ENCODE measurements at regions not wholly inside any gene's neighbourhood (a gene's known extent, or its start where the extent isn't known, plus 50 kb on each side); places are given as distances from the start of the nearest gene placed in this dataset.

DNA sequence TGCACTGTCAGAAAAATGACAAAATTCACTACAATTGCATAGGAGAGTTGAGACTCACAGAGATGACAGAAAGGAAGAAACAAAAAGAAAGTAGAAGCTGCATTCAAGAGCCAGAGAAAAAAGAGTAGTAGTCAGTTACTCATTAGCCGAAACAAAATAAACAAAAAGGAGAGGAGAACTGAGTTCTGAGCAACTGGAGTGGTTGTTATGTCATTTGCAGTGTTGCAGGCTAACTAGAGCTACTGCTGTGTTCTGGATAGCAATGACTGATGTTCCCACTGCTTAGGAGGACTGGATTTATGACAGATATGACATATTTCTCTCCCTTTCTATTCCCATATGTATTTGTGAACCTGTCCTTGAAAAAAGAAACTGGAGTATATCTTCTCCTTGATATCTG is 482.6 kb downstream of the RFC3 start:
- no peaks in the 10 kb centered on the region for H3K27me3 ChIP-seq (ENCODE audit: insufficient read depth, low read length, poor library complexity)
- no peaks in the 10 kb centered on the region for H3K36me3 ChIP-seq (ENCODE audit: insufficient read depth, low read length)
- no peak overlapping the region for H3K9ac ChIP-seq (ENCODE audit: low read depth, low read length)
- no peaks in the 10 kb centered on the region for H4K20me1 ChIP-seq (ENCODE audit: insufficient read depth, low read length)
- TF ChIP-seq, protein P1, sequence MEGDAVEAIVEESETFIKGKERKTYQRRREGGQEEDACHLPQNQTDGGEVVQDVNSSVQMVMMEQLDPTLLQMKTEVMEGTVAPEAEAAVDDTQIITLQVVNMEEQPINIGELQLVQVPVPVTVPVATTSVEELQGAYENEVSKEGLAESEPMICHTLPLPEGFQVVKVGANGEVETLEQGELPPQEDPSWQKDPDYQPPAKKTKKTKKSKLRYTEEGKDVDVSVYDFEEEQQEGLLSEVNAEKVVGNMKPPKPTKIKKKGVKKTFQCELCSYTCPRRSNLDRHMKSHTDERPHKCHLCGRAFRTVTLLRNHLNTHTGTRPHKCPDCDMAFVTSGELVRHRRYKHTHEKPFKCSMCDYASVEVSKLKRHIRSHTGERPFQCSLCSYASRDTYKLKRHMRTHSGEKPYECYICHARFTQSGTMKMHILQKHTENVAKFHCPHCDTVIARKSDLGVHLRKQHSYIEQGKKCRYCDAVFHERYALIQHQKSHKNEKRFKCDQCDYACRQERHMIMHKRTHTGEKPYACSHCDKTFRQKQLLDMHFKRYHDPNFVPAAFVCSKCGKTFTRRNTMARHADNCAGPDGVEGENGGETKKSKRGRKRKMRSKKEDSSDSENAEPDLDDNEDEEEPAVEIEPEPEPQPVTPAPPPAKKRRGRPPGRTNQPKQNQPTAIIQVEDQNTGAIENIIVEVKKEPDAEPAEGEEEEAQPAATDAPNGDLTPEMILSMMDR (IDR thresholded peaks at IDR 0.05; ENCODE audit: borderline replicate concordance, extremely low read depth, low read length, poor library complexity, severe bottlenecking) = no peak
- TF ChIP-seq EZH2 (IDR thresholded peaks at IDR 0.05; ENCODE audit: borderline replicate concordance, low read depth, low read length, severe bottlenecking) = no peak
- no peak overlapping the region for H2AFZ ChIP-seq (ENCODE audit: low read depth, low read length)
- DNase-seq (no peak), ATAC-seq (ENCODE audit: insufficient read depth, low read depth) (no peak)
- no peaks in the 10 kb centered on the region for H3K4me1 ChIP-seq (ENCODE audit: insufficient read depth, low read length)
- no peaks in the 10 kb centered on the region for H3K9me3 ChIP-seq (ENCODE audit: insufficient read depth, low read length, severe bottlenecking)
- H3K79me2 ChIP-seq (ENCODE audit: insufficient read depth, low read length) = no peaks in the 10 kb centered on the region
- H3K4me2 ChIP-seq (ENCODE audit: insufficient read depth, low read length) = no peak overlapping the region
- H3K27ac ChIP-seq (ENCODE audit: low read length) = no peak overlapping the region
- no peak overlapping the region for H3K4me3 ChIP-seq (ENCODE audit: low read depth in 1 of 2, low read length in 2 of 2)

DNA sequence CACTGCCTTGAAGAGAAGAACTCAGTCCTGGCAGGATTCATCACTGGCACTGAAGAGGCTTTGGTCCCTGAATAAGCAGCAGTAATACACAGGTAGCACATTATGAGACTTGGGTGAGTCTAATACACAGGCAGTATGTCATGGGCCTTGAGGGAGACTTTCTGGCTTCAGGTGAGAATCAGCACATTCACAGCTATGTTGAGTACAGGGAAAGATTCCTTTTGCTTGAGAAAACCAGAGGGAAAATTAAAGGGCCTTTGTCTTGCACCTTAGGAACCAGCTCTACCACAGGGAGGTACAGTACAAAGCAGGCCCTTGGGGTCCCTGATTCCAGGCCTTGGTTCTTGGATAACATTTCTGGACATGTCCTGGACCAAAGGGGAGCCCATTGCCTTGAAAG is 484.6 kb downstream of the RFC3 start:
- no peak for DNase-seq
- no peaks in the 10 kb centered on the region for H3K36me3 ChIP-seq (ENCODE audit: insufficient read depth, low read length)
- no peaks in the 10 kb centered on the region for H3K79me2 ChIP-seq (ENCODE audit: insufficient read depth, low read length)
- H3K4me3 ChIP-seq (ENCODE audit: low read depth in 1 of 2, low read length in 2 of 2) = no peak overlapping the region
- H2AFZ ChIP-seq (ENCODE audit: low read depth, low read length) = no peak overlapping the region
- no peaks in the 10 kb centered on the region for H3K27me3 ChIP-seq (ENCODE audit: insufficient read depth, low read length, poor library complexity)
- no peak overlapping the region for H3K9ac ChIP-seq (ENCODE audit: low read depth, low read length)
- no peaks in the 10 kb centered on the region for H3K4me1 ChIP-seq (ENCODE audit: insufficient read depth, low read length)
- H4K20me1 ChIP-seq (ENCODE audit: insufficient read depth, low read length) = no peaks in the 10 kb centered on the region
- H3K9me3 ChIP-seq (ENCODE audit: insufficient read depth, low read length, severe bottlenecking) = no peaks in the 10 kb centered on the region
- TF ChIP-seq EZH2 (IDR thresholded peaks at IDR 0.05; ENCODE audit: borderline replicate concordance, low read depth, low read length, severe bottlenecking) = no peak
- TF ChIP-seq, protein P1 (IDR thresholded peaks at IDR 0.05; ENCODE audit: borderline replicate concordance, extremely low read depth, low read length, poor library complexity, severe bottlenecking) = no peak
- H3K4me2 ChIP-seq (ENCODE audit: insufficient read depth, low read length) = no peak overlapping the region
- no peak for ATAC-seq (ENCODE audit: insufficient read depth, low read depth)
- no peak overlapping the region for H3K27ac ChIP-seq (ENCODE audit: low read length)

DNA sequence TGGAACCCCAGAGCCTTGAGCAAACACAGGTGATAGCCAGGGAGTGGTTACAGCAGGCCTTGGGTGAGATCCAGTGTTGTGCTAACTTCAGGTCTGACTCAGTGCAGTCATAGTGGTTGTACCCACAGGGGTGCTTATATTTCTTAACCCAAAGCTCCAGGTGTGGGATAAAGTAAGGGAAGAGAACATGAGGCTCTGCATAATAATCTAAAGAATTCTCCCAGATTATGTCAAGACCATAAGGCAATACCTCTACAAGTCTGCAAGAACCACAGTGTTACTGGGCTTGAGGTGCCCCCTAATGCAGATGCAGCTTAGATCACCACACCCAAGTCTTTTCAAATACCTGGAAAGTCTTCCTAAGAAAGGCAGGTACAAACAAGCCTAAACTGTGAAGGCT is 485.4 kb downstream of the RFC3 start:
- H3K9ac ChIP-seq (ENCODE audit: low read depth, low read length) = no peak overlapping the region
- H3K79me2 ChIP-seq (ENCODE audit: insufficient read depth, low read length) = no peaks in the 10 kb centered on the region
- H3K4me2 ChIP-seq (ENCODE audit: insufficient read depth, low read length) = no peak overlapping the region
- no peak overlapping the region for H3K27ac ChIP-seq (ENCODE audit: low read length)
- ATAC-seq (ENCODE audit: insufficient read depth, low read depth) (no peak), DNase-seq (no peak)
- H3K27me3 ChIP-seq (ENCODE audit: insufficient read depth, low read length, poor library complexity) = no peaks in the 10 kb centered on the region
- no peaks in the 10 kb centered on the region for H4K20me1 ChIP-seq (ENCODE audit: insufficient read depth, low read length)
- H2AFZ ChIP-seq (ENCODE audit: low read depth, low read length) = no peak overlapping the region
- H3K36me3 ChIP-seq (ENCODE audit: insufficient read depth, low read length) = no peaks in the 10 kb centered on the region
- H3K4me3 ChIP-seq (ENCODE audit: low read depth in 1 of 2, low read length in 2 of 2) = no peak overlapping the region
- no peaks in the 10 kb centered on the region for H3K9me3 ChIP-seq (ENCODE audit: insufficient read depth, low read length, severe bottlenecking)
- no peaks in the 10 kb centered on the region for H3K4me1 ChIP-seq (ENCODE audit: insufficient read depth, low read length)
- no peak for TF ChIP-seq EZH2 (IDR thresholded peaks at IDR 0.05; ENCODE audit: borderline replicate concordance, low read depth, low read length, severe bottlenecking)
- TF ChIP-seq, protein P1 (IDR thresholded peaks at IDR 0.05; ENCODE audit: borderline replicate concordance, extremely low read depth, low read length, poor library complexity, severe bottlenecking) = no peak

DNA sequence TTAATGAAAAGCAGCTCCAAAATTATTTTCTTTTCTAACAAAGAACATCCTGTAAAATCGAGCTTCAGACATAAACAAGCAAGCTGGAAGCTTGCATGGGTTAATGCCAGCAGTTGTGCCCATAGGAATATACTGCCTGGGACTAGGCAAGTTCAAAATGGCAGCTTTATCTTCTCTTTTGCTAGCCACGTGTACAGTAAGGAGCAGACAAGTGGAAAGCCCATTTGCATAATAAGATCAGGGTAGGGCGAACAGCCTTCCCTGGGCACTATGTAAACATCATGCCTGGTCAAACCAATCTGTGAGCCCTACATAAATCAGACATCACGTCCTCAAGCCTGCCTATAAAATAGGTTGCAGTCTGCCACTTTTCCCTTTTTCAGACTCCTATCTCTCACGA is 489.7 kb downstream of the RFC3 start:
- TF ChIP-seq, protein P1 (IDR thresholded peaks at IDR 0.05; ENCODE audit: borderline replicate concordance, extremely low read depth, low read length, poor library complexity, severe bottlenecking) = no peak
- TF ChIP-seq EZH2 (IDR thresholded peaks at IDR 0.05; ENCODE audit: borderline replicate concordance, low read depth, low read length, severe bottlenecking) = no peak
- no peak for DNase-seq
- no peaks in the 10 kb centered on the region for H3K79me2 ChIP-seq (ENCODE audit: insufficient read depth, low read length)

More for the DNA sequence above, 489.7 kb downstream of the RFC3 start:
- no peak overlapping the region for H3K27ac ChIP-seq (ENCODE audit: low read length)
- no peak overlapping the region for H2AFZ ChIP-seq (ENCODE audit: low read depth, low read length)
- no peaks in the 10 kb centered on the region for H3K4me1 ChIP-seq (ENCODE audit: insufficient read depth, low read length)
- no peak for ATAC-seq (ENCODE audit: insufficient read depth, low read depth)
- no peaks in the 10 kb centered on the region for H4K20me1 ChIP-seq (ENCODE audit: insufficient read depth, low read length)
- H3K36me3 ChIP-seq (ENCODE audit: insufficient read depth, low read length) = no peaks in the 10 kb centered on the region
- no peaks in the 10 kb centered on the region for H3K9me3 ChIP-seq (ENCODE audit: insufficient read depth, low read length, severe bottlenecking)
- no peaks in the 10 kb centered on the region for H3K27me3 ChIP-seq (ENCODE audit: insufficient read depth, low read length, poor library complexity)
- H3K4me3 ChIP-seq (ENCODE audit: low read depth in 1 of 2, low read length in 2 of 2) = no peak overlapping the region
- H3K9ac ChIP-seq (ENCODE audit: low read depth, low read length) = no peak overlapping the region
- H3K4me2 ChIP-seq (ENCODE audit: insufficient read depth, low read length) = no peak overlapping the region

Data from DND-41 (cell line).